ENCODE measurements at regions not wholly inside any gene's neighbourhood (a gene's known extent, or its start where the extent isn't known, plus 50 kb on each side); places are given as distances from the start of the nearest gene placed in this dataset.

GRCh38 chr13:22095794-22096193, 424.9 kb downstream of the FGF9 start (continued):
- TF ChIP-seq RAD21 (IDR thresholded peaks at IDR 0.05 in 1 of 2, conservative IDR thresholded peaks at IDR 0.05 in 1 of 2; ENCODE audit: low read depth in 2 of 2, low read length in 2 of 2): no peak
- TF ChIP-seq CREB1 (IDR thresholded peaks at IDR 0.05): no peak
- no peak for TF ChIP-seq ASH2L (IDR thresholded peaks at IDR 0.05; ENCODE audit: low read length)
